K562 (cell line): ENCODE measurements at regions not wholly inside any gene's neighbourhood (a gene's known extent, or its start where the extent isn't known, plus 50 kb on each side); places are given as distances from the start of the nearest gene placed in this dataset.

Experiments used
- ATAC-seq: fragments of 200-7000 bp; cut with Tn5 transposase; 3 replicates; pipeline ENCODE4 v1.9.1; 2020; ENCODE audit warnings: moderate library complexity
- BruUV-seq: library from RNA; stranded (reverse); fragments of 400-500 nt; replicated peaks from 2 replicates; lab custom pipeline; 2021; lab: Mats Ljungman, UMichigan
- CTCF ChIA-PET: fragments of 300-600 bp; formaldehyde crosslinking; extraction: SDS; loops from one replicate; lab custom pipeline; 2021; ENCODE audit warnings: low intra/inter-chr PET ratio; lab: Yijun Ruan, JAX
- POLR2A ChIA-PET: fragments of 300-600, 350-650 bp; sonication (Branson Sonifier 250); formaldehyde crosslinking; extraction: SDS; loops from one replicate; lab custom pipeline; 2021; ENCODE audit warnings: antibody characterized with exemption, inconsistent platforms; lab: Yijun Ruan, JAX
- DNase-seq, 4 experiments: peaks; one replicate each; pipeline versions ENCODE4 v3.0.0 to v3.0.0-alpha.2; 2011 to 2018; ENCODE audit warnings: low spot score in 3 of 4, mixed read lengths in 3 of 4; ENCODE audit errors: extremely low read depth in 1 of 4
- FAIRE-seq: peaks from 2 replicates; lab custom pipeline; 2011; peaks lifted over from hg19 to GRCh38; lab: Jason Lieb, UNC
- H2AFZ ChIP-seq: 2 replicates; pipeline ENCODE4 v1.6.0; 2011; ENCODE audit warnings: low read depth, low read length, control low read depth, inconsistent platforms
- H3K27ac ChIP-seq: fragments of 200-600 bp; 3 replicates; pipeline ENCODE4 v1.8.0; 2011; ENCODE audit warnings: low read depth, mild to moderate bottlenecking, control low read depth, inconsistent platforms, low read length, moderate library complexity, mixed read lengths; ENCODE audit errors: extremely low read depth
- H3K27me3 ChIP-seq, 2 experiments: fragments of 300-600 bp in 1 of 2; 2 replicates in 1 of 2; 3 replicates in 1 of 2; pipeline versions ENCODE4 v1.6.0 to v1.8.0; 2011; ENCODE audit warnings: inconsistent platforms in 2 of 2, low read length in 2 of 2, mild to moderate bottlenecking in 1 of 2, mixed read lengths in 1 of 2, moderate library complexity in 1 of 2; ENCODE audit not compliant: control insufficient read depth in 2 of 2, insufficient read depth in 2 of 2
- H3K36me3 ChIP-seq: fragments of 300-600 bp; 3 replicates; pipeline ENCODE4 v1.8.0; 2011; ENCODE audit warnings: mild to moderate bottlenecking, low read length, inconsistent platforms; ENCODE audit not compliant: control insufficient read depth, insufficient read depth
- H3K4me1 ChIP-seq, 2 experiments: fragments of 200-600 bp in 1 of 2; replicated peaks in 1 of 2; 2 replicates in 1 of 2; 3 replicates in 1 of 2; pipeline versions ENCODE4 v1.5.1 to v1.8.0; 2011; ENCODE audit warnings: inconsistent platforms in 2 of 2, low read length in 2 of 2, mild to moderate bottlenecking in 1 of 2, mixed read lengths in 1 of 2, moderate library complexity in 1 of 2; ENCODE audit not compliant: control insufficient read depth in 2 of 2, insufficient read depth in 2 of 2
- H3K4me2 ChIP-seq: 2 replicates; pipeline ENCODE4 v1.6.1; 2011; ENCODE audit warnings: low read length, control low read depth, inconsistent platforms, mixed read lengths; ENCODE audit not compliant: insufficient read depth
- H3K4me3 ChIP-seq: fragments of 200-600 bp; sonication (generic), shearing (Covaris generic); 2 replicates; pipeline ENCODE4 v1.5.1; 2016; ENCODE audit warnings: control low read depth, inconsistent platforms
- H3K79me2 ChIP-seq: fragments of 200-600 bp; 3 replicates; pipeline ENCODE4 v1.8.0; 2011; ENCODE audit warnings: low read length, inconsistent platforms; ENCODE audit not compliant: control insufficient read depth, insufficient read depth
- H3K9ac ChIP-seq, 2 experiments: 2 replicates each; pipeline versions ENCODE4 v1.6.0 to v1.6.1; 2011; ENCODE audit warnings: low read depth in 2 of 2, low read length in 2 of 2, control low read depth in 1 of 2, inconsistent platforms in 1 of 2, mild to moderate bottlenecking in 1 of 2, mixed read lengths in 1 of 2; ENCODE audit not compliant: insufficient read depth in 1 of 2
- H3K9me1 ChIP-seq: one replicate; pipeline ENCODE4 v1.6.0; 2011; ENCODE audit warnings: inconsistent platforms, mild to moderate bottlenecking, low read length, moderate library complexity; ENCODE audit not compliant: control insufficient read depth, insufficient read depth
- H3K9me3 ChIP-seq: replicated peaks from 2 replicates; pipeline ENCODE4 v1.5.1; 2011; ENCODE audit warnings: low read depth, low read length, inconsistent platforms; ENCODE audit not compliant: control insufficient read depth, insufficient read depth
- H4K20me1 ChIP-seq: replicated peaks from 2 replicates; pipeline ENCODE4 v1.6.1; 2011; ENCODE audit warnings: low read length, inconsistent platforms, mixed read lengths; ENCODE audit not compliant: control insufficient read depth, insufficient read depth
- CHCHD3 ChIP-seq: fragments of 250-450 bp; sonication (Bioruptor Pico); IDR thresholded peaks from 2 replicates; pipeline ENCODE4 v2.1.2; 2022; ENCODE audit warnings: mild to moderate bottlenecking
- GATA2 ChIP-seq: sonication (generic); formaldehyde crosslinking; IDR thresholded peaks from 2 replicates; pipeline ENCODE4 v1.4.0; 2020; ENCODE audit warnings: mild to moderate bottlenecking, missing genetic modification reagents
- LEF1 ChIP-seq: fragments of 450-650 bp; IDR thresholded peaks from 2 replicates; pipeline ENCODE4 v1.6.1; 2016; ENCODE audit warnings: mild to moderate bottlenecking
- NCOA6 ChIP-seq: fragments of 450-650 bp; IDR thresholded peaks from 2 replicates; pipeline ENCODE4 v1.6.1; 2017; ENCODE audit warnings: mild to moderate bottlenecking
- NFXL1 ChIP-seq: fragments of 450-650 bp; formaldehyde crosslinking; IDR thresholded peaks from 2 replicates; pipeline ENCODE4 v1.4.0; 2021; ENCODE audit warnings: mild to moderate bottlenecking
- SP1 ChIP-seq: sonication (generic); formaldehyde crosslinking; IDR thresholded peaks from 2 replicates; pipeline ENCODE4 v1.8.1; 2022; ENCODE audit warnings: mild to moderate bottlenecking, missing genetic modification reagents
- WGBS: fragments of 100-300 bp; shearing (Covaris generic); methylation state at CpG from one replicate; pipeline ENCODE4 v1.1.6; 2016; ENCODE audit warnings: low coverage, mixed read lengths; ENCODE audit not compliant: insufficient coverage; ENCODE audit errors: missing lambda C conversion rate; 5-methylcytosine and 5-hydroxymethylcytosine counted together
- in situ Hi-C: fragments of 300-500 bp; cut with MboI; formaldehyde crosslinking; loops from 4 replicates; pipeline ENCODE4 v1.15.0; 2018; ENCODE audit warnings: inconsistent platforms, mixed read lengths
- intact Hi-C: fragments of 100-400 bp; cut with micrococcal nuclease; formaldehyde crosslinking; loops from 2 replicates; pipeline ENCODE4 v1.14.2; 2022
- TF ChIP-seq, protein P1 (sequence below): fragments of 250-450 bp; sonication (Bioruptor Pico); IDR thresholded peaks from 2 replicates; pipeline ENCODE4 v1.4.0; 2020; ENCODE audit warnings: mild to moderate bottlenecking, moderate library complexity
- TF ChIP-seq, protein P2 (sequence below): fragments of 450-650 bp; IDR thresholded peaks from 2 replicates; pipeline ENCODE4 v1.7.1; 2018; ENCODE audit warnings: mild to moderate bottlenecking, low read depth; ENCODE audit not compliant: partially characterized antibody
- TF ChIP-seq, protein P3 (sequence below): fragments of 450-650 bp; IDR thresholded peaks from 2 replicates; pipeline ENCODE4 v1.6.1; 2016; ENCODE audit warnings: borderline replicate concordance
- TF ChIP-seq, protein P4 (sequence below), 2 experiments: fragments of 200-800 bp in 1 of 2; sonication (Bioruptor generic) in 1 of 2; sonication (generic) in 1 of 2; formaldehyde crosslinking in 1 of 2; IDR thresholded peaks in 1 of 2; conservative IDR thresholded peaks in 1 of 2; 2 replicates each; pipeline versions ENCODE4 v1.5.0 to v1.6.1; 2016 to 2020; ENCODE audit warnings: missing compliant biosample characterization in 1 of 2, missing genetic modification characterization in 1 of 2, missing genetic modification reagents in 1 of 2

DNA sequence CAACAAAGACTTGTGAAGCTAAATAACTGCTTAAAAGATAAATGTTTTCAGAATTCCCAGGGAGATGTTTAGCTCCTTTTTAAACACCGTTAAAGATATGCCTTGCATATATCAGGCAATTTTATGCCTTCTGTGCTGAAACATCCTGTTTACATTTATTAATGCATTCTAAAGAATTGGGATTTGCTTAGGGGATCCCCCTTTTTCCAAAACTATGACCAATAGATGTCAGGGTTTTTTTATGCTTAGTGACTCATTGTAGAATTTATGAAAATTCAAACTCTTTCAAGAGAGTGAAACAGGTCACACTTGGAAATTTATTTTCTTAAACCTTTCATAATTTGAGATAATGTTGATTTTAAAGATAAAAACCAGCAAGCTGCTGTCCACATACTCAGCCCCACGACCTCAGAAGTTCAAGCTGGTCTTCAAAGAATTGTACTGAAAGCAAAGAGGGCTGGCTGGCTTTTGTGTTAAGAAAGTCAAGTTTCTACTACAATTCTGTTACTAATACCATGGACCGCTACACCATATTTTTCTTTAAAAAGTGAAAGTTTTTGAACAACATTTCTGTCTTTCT, 411.8 kb downstream of the ETV1 start:
- Histone ChIP-seq H3K9me3 (no peaks in the 10 kb centered on the region), H3K4me2 (no peak overlapping the region), H3K9ac (no peak overlapping the region), H3K9me1 (no peaks in the 10 kb centered on the region), H3K27ac (no peak overlapping the region), H3K4me1 (no peaks in the 10 kb centered on the region), H3K36me3 (no peaks in the 10 kb centered on the region), H2AFZ (no peak overlapping the region), H3K4me3 (no peak overlapping the region), H3K27me3 (no peaks in the 10 kb centered on the region), H3K79me2 (no peaks in the 10 kb centered on the region), H4K20me1 (no peaks in the 10 kb centered on the region)
- intact Hi-C loops, result no loop called here
- DNase-seq (no peak), ATAC-seq (no peak), FAIRE-seq (no peak)
- BruUV-seq, result no TSS peak
- CTCF ChIA-PET, result no interaction called here
- in situ Hi-C loops, result no loop called here
- POLR2A ChIA-PET, result no interaction called here
- WGBS, result 5% methylated on average over 3 of the region's 3 CpGs
- TF ChIP-seq, protein P1, sequence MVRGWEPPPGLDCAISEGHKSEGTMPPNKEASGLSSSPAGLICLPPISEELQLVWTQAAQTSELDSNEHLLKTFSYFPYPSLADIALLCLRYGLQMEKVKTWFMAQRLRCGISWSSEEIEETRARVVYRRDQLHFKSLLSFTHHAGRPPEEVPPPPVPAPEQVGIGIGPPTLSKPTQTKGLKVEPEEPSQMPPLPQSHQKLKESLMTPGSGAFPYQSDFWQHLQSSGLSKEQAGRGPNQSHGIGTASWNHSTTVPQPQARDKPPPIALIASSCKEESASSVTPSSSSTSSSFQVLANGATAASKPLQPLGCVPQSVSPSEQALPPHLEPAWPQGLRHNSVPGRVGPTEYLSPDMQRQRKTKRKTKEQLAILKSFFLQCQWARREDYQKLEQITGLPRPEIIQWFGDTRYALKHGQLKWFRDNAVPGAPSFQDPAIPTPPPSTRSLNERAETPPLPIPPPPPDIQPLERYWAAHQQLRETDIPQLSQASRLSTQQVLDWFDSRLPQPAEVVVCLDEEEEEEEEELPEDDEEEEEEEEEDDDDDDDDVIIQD (CRISPR knock-in tag), result no peak
- TF ChIP-seq CHCHD3 (CRISPR knock-in tag), result no peak
- no peak for TF ChIP-seq NCOA6
- TF ChIP-seq NFXL1, result no peak
- TF ChIP-seq, protein P2, sequence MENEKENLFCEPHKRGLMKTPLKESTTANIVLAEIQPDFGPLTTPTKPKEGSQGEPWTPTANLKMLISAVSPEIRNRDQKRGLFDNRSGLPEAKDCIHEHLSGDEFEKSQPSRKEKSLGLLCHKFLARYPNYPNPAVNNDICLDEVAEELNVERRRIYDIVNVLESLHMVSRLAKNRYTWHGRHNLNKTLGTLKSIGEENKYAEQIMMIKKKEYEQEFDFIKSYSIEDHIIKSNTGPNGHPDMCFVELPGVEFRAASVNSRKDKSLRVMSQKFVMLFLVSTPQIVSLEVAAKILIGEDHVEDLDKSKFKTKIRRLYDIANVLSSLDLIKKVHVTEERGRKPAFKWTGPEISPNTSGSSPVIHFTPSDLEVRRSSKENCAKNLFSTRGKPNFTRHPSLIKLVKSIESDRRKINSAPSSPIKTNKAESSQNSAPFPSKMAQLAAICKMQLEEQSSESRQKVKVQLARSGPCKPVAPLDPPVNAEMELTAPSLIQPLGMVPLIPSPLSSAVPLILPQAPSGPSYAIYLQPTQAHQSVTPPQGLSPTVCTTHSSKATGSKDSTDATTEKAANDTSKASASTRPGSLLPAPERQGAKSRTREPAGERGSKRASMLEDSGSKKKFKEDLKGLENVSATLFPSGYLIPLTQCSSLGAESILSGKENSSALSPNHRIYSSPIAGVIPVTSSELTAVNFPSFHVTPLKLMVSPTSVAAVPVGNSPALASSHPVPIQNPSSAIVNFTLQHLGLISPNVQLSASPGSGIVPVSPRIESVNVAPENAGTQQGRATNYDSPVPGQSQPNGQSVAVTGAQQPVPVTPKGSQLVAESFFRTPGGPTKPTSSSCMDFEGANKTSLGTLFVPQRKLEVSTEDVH, result no peak
- TF ChIP-seq GATA2, result no peak
- TF ChIP-seq SP1 (CRISPR knock-in tag), result no peak
- TF ChIP-seq, protein P3, sequence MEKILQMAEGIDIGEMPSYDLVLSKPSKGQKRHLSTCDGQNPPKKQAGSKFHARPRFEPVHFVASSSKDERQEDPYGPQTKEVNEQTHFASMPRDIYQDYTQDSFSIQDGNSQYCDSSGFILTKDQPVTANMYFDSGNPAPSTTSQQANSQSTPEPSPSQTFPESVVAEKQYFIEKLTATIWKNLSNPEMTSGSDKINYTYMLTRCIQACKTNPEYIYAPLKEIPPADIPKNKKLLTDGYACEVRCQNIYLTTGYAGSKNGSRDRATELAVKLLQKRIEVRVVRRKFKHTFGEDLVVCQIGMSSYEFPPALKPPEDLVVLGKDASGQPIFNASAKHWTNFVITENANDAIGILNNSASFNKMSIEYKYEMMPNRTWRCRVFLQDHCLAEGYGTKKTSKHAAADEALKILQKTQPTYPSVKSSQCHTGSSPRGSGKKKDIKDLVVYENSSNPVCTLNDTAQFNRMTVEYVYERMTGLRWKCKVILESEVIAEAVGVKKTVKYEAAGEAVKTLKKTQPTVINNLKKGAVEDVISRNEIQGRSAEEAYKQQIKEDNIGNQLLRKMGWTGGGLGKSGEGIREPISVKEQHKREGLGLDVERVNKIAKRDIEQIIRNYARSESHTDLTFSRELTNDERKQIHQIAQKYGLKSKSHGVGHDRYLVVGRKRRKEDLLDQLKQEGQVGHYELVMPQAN, result no peak
- TF ChIP-seq, protein P4, sequence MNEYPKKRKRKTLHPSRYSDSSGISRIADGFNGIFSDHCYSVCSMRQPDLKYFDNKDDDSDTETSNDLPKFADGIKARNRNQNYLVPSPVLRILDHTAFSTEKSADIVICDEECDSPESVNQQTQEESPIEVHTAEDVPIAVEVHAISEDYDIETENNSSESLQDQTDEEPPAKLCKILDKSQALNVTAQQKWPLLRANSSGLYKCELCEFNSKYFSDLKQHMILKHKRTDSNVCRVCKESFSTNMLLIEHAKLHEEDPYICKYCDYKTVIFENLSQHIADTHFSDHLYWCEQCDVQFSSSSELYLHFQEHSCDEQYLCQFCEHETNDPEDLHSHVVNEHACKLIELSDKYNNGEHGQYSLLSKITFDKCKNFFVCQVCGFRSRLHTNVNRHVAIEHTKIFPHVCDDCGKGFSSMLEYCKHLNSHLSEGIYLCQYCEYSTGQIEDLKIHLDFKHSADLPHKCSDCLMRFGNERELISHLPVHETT (CRISPR knock-in tag; conservative IDR thresholded peaks at IDR 0.05 in 1 of 2, IDR thresholded peaks at IDR 0.05 in 1 of 2), result no peak
- no peak for TF ChIP-seq LEF1
